HL-60 (cell line): ENCODE measurements at regions not wholly inside any gene's neighbourhood (a gene's known extent, or its start where the extent isn't known, plus 50 kb on each side); places are given as distances from the start of the nearest gene placed in this dataset.
"Not testable (repeated sequence)": the region's sequence is repeated elsewhere in the genome, so short reads cannot be mapped to it uniquely, and the experiment has no call there.

Source experiments
- CTCF ChIP-seq: IDR thresholded peaks from one replicate; pipeline ENCODE4 v1.5.1; 2011; ENCODE audit warnings: low read length, control low read depth, inconsistent platforms; ENCODE audit not compliant: insufficient read depth
- GABPA ChIP-seq: IDR thresholded peaks from 2 replicates; pipeline ENCODE4 v1.6.1; 2012; ENCODE audit warnings: low read depth
- POLR2AphosphoS5 ChIP-seq: IDR thresholded peaks from 2 replicates; pipeline ENCODE4 v1.6.1; 2012; ENCODE audit warnings: low read depth
- REST ChIP-seq: IDR thresholded peaks from 2 replicates; pipeline ENCODE4 v1.6.1; 2012; ENCODE audit warnings: low read depth; ENCODE audit not compliant: insufficient replicate concordance
- SPI1 ChIP-seq: IDR thresholded peaks from 2 replicates; pipeline ENCODE4 v1.6.1; 2012; ENCODE audit warnings: low read depth, mild to moderate bottlenecking, borderline replicate concordance

GRCh38 chr2:89862164-89862563 lies 1170.7 kb downstream of the RPIA start:
- not testable (repeated sequence) for TF ChIP-seq CTCF, POLR2AphosphoS5, REST, GABPA, SPI1
